Naive thymus-derived CD4-positive, alpha-beta T cell (primary cell): ENCODE measurements at regions not wholly inside any gene's neighbourhood (a gene's known extent, or its start where the extent isn't known, plus 50 kb on each side); places are given as distances from the start of the nearest gene placed in this dataset.

ENCODE experiments used
- ATAC-seq: fragments of 150-1000 bp; cut with Tn5 transposase; 2 replicates; pipeline ENCODE4 v1.10.0; 2021; ENCODE audit warnings: mild to moderate bottlenecking, moderate library complexity
- CTCF ChIA-PET: fragments of 350-600 bp; sonication (Branson Sonifier 250); formaldehyde crosslinking; loops from one replicate; lab custom pipeline; 2021; ENCODE audit warnings: antibody characterized with exemption; lab: Charles Lee
- POLR2A ChIA-PET: fragments of 350-600 bp; sonication (Branson Sonifier 250); formaldehyde crosslinking; loops from one replicate; lab custom pipeline; 2021; ENCODE audit warnings: antibody characterized with exemption, inconsistent platforms; lab: Charles Lee
- DNase-seq, 9 donors: peaks; one replicate each; pipeline versions ENCODE4 v3.0.0 to v3.0.0-alpha.2; 2020 to 2022; ENCODE audit warnings: mixed read lengths in 1 of 9
- H3K27ac ChIP-seq: one replicate; pipeline ENCODE4 v1.7.0; 2013; ENCODE audit warnings: mild to moderate bottlenecking, low read depth, low read length, moderate library complexity
- H3K27me3 ChIP-seq, 2 donors: one replicate each; pipeline ENCODE4 v1.7.0; 2013; ENCODE audit warnings: low read length in 2 of 2, mild to moderate bottlenecking in 2 of 2, moderate library complexity in 2 of 2; ENCODE audit not compliant: control insufficient read depth in 2 of 2, insufficient read depth in 2 of 2
- H3K36me3 ChIP-seq, 3 experiments: 1 replicate in 2 of 3; 2 replicates in 1 of 3; pipeline ENCODE4 v1.7.0; 2013; ENCODE audit warnings: low read length in 3 of 3, mild to moderate bottlenecking in 3 of 3, moderate library complexity in 1 of 3; ENCODE audit not compliant: insufficient read depth in 3 of 3, control insufficient read depth in 2 of 3
- H3K4me1 ChIP-seq, 2 donors: one replicate each; pipeline ENCODE4 v1.7.0; 2013; ENCODE audit warnings: low read length in 2 of 2, mild to moderate bottlenecking in 2 of 2, moderate library complexity in 1 of 2; ENCODE audit not compliant: control insufficient read depth in 2 of 2, insufficient read depth in 2 of 2
- H3K4me3 ChIP-seq: 2 replicates; pipeline ENCODE4 v1.7.0; 2013; ENCODE audit warnings: mild to moderate bottlenecking, low read length
- H3K9me3 ChIP-seq, 3 experiments: 1 replicate in 2 of 3; 2 replicates in 1 of 3; pipeline ENCODE4 v1.7.0; 2013; ENCODE audit warnings: low read length in 3 of 3; ENCODE audit not compliant: control insufficient read depth in 2 of 3
- H3K27ac Mint-ChIP-seq, 9 donors: one replicate each; pipeline ENCODE4 v1.8.0; 2020 to 2022; ENCODE audit warnings: mixed read lengths in 9 of 9, mild to moderate bottlenecking in 8 of 9, moderate library complexity in 5 of 9, inconsistent platforms in 2 of 9
- H3K27me3 Mint-ChIP-seq, 5 donors: one replicate each; pipeline ENCODE4 v1.8.0; 2021 to 2022; ENCODE audit warnings: mixed read lengths in 5 of 5, mild to moderate bottlenecking in 1 of 5
- H3K36me3 Mint-ChIP-seq, 5 donors: one replicate each; pipeline ENCODE4 v1.8.0; 2020 to 2022; ENCODE audit warnings: mixed read lengths in 5 of 5, mild to moderate bottlenecking in 3 of 5, inconsistent platforms in 1 of 5
- H3K4me1 Mint-ChIP-seq, 7 donors: one replicate each; pipeline ENCODE4 v1.8.0; 2020 to 2022; ENCODE audit warnings: mixed read lengths in 7 of 7, mild to moderate bottlenecking in 3 of 7, inconsistent platforms in 1 of 7
- H3K4me3 Mint-ChIP-seq, 10 donors: one replicate each; pipeline ENCODE4 v1.8.0; 2020 to 2022; ENCODE audit warnings: mild to moderate bottlenecking in 10 of 10, mixed read lengths in 10 of 10, moderate library complexity in 6 of 10, inconsistent platforms in 2 of 10
- H3K9me3 Mint-ChIP-seq, 11 donors: one replicate each; pipeline ENCODE4 v1.8.0; 2020 to 2022; ENCODE audit warnings: mixed read lengths in 11 of 11, mild to moderate bottlenecking in 4 of 11, inconsistent platforms in 1 of 11, moderate library complexity in 1 of 11
- intact Hi-C, 2 donors: fragments of 100-400 bp; cut with micrococcal nuclease; formaldehyde crosslinking; loops; one replicate each; pipeline ENCODE4 v1.15.1; 2023

DNA sequence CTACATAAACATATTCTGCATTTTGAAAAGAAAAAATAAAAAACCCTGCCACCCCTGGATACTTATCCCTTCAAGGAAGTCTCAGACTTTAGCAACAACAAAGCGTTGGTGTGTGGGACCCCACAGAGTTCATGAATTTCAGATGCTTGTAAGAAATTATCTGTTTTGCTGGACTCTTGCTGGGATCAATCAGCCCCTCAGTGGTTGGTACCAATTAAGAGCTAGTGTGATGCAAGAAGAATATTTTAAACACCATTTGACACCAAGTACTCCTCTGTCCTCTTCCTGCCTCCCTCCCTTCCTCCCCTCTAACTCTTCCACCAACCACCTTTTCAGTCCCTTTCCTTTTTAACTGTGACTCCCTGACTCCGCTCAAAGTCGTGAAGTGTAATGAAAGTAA lies 51.5 kb downstream of the SST start:
- H3K4me3 Mint-ChIP-seq = no peak overlapping the region
- ChIA-PET CTCF (no interaction called here), POLR2A (no interaction called here)
- H3K4me1 ChIP-seq = no peaks in the 10 kb centered on the region
- no peaks in the 10 kb centered on the region for H3K9me3 ChIP-seq
- peaks cover 0 to 5% (median 0%) of the 10 kb centered on the region in 7 donors for H3K4me1 Mint-ChIP-seq
- H3K36me3 Mint-ChIP-seq = no peaks in the 10 kb centered on the region
- ATAC-seq (no peak), DNase-seq (no peak)
- no peaks in the 10 kb centered on the region for H3K9me3 Mint-ChIP-seq
- no peaks in the 10 kb centered on the region for H3K27me3 ChIP-seq
- no peak overlapping the region for H3K27ac ChIP-seq
- peaks cover 0 to 27% (median 13%) of the 10 kb centered on the region in 5 donors for H3K27me3 Mint-ChIP-seq
- no peaks in the 10 kb centered on the region for H3K36me3 ChIP-seq
- H3K27ac Mint-ChIP-seq = no peak overlapping the region
- intact Hi-C loops = no loop called here
- H3K4me3 ChIP-seq = no peak overlapping the region

DNA sequence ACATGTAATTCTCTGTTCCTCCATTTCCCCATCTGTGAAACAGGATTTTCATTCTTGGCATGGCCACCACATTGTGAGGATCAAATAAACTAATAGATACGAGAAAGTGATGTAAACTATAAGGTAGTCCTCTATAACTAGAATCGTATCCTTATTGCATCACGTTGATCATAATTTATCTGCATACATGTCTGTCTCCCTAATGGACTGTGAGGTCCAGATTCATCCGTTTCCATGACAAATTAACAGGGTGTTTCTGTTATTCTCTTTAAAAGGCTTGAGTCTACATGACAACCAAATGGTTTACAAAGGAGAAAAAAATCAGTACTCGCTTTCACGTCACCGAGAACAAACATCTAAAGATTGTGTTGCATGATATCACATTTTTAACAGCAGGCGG lies 53.0 kb downstream of the SST start:
- Histone ChIP-seq H3K27ac (no peak overlapping the region), H3K4me1 (no peaks in the 10 kb centered on the region), H3K4me3 (no peak overlapping the region), H3K9me3 (no peaks in the 10 kb centered on the region), H3K36me3 (no peaks in the 10 kb centered on the region), H3K27me3 (no peaks in the 10 kb centered on the region)
- ChIA-PET CTCF (interaction anchor here (1.4 kb wide), 1 partner anchor 98 kb away, joined by 4 read pairs; no protein-coding TSS in a partner anchor), POLR2A (no interaction called here)
- intact Hi-C loops = no loop called here
- Mint-ChIP-seq H3K27me3 (peaks cover 0 to 23% (median 20%) of the 10 kb centered on the region in 5 donors), H3K36me3 (no peaks in the 10 kb centered on the region), H3K9me3 (no peaks in the 10 kb centered on the region), H3K4me3 (no peak overlapping the region), H3K4me1 (peaks cover 0 to 5% (median 0%) of the 10 kb centered on the region in 7 donors), H3K27ac (no peak overlapping the region)
- DNase-seq = no peak
- ATAC-seq = no peak

GRCh38 chr3:187616307-187616972 lies 53.8 kb downstream of the SST start:
- CTCF ChIA-PET = interaction anchor here (0.7 to 1.4 kb wide), 3 partner anchors 10 to 298 kb away, joined by 3 to 4 read pairs (median 3); no protein-coding TSS in a partner anchor

DNA sequence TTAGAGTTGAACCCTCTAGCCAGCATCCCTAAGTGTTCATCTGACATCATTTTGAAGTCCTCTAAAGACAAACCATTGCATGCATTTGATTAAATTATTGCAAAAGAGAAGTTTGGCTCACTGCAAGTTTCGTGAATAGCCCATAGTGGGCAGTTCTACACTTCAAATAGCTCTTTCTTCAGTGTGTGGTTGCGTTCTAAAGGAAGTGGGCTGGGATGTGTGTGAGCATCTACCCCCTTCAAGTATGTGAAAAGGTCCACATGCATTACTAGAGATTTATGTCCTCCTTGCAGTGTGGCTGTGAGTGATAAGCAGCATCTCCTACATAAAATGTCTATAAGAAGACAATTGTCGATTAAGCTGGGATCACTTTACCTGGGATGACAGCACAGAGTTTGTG lies 54.6 kb downstream of the SST start:
- Histone ChIP-seq H3K9me3 (no peaks in the 10 kb centered on the region), H3K27ac (no peak overlapping the region), H3K27me3 (no peaks in the 10 kb centered on the region), H3K36me3 (no peaks in the 10 kb centered on the region), H3K4me3 (no peak overlapping the region), H3K4me1 (no peaks in the 10 kb centered on the region)
- H3K4me1 Mint-ChIP-seq = peaks cover 0 to 5% (median 0%) of the 10 kb centered on the region in 7 donors
- peaks cover 7 to 29% (median 22%) of the 10 kb centered on the region in 5 donors for H3K27me3 Mint-ChIP-seq
- ChIA-PET CTCF (interaction anchor here (0.7 to 1.4 kb wide), 3 partner anchors 10 to 99 kb away, joined by 3 to 4 read pairs (median 4); no protein-coding TSS in a partner anchor), POLR2A (interaction anchor here (0.6 kb wide), 1 partner anchor 11 kb away, joined by 3 read pairs; no protein-coding TSS in a partner anchor)
- H3K4me3 Mint-ChIP-seq = no peak overlapping the region
- no peaks in the 10 kb centered on the region for H3K36me3 Mint-ChIP-seq
- no peak overlapping the region for H3K27ac Mint-ChIP-seq
- intact Hi-C loops = loop anchor here (1.0 kb wide), 3 partner anchors 64 to 296 kb away; no protein-coding TSS in a partner anchor
- H3K9me3 Mint-ChIP-seq = peaks cover 0 to under 1% (median 0%) of the 10 kb centered on the region in 11 donors
- ATAC-seq = peak; percentile 53
- DNase-seq = no peak

More at GRCh38 chr3:187616307-187616972, 53.8 kb downstream of the SST start:
- Histone ChIP-seq H3K4me1 (no peaks in the 10 kb centered on the region), H3K4me3 (no peak overlapping the region), H3K27me3 (no peaks in the 10 kb centered on the region), H3K36me3 (no peaks in the 10 kb centered on the region), H3K27ac (no peak overlapping the region), H3K9me3 (no peaks in the 10 kb centered on the region)
- Mint-ChIP-seq H3K27ac (no peak overlapping the region), H3K4me3 (no peak overlapping the region), H3K9me3 (no peaks in the 10 kb centered on the region), H3K4me1 (peaks cover 0 to 5% (median 0%) of the 10 kb centered on the region in 7 donors), H3K36me3 (no peaks in the 10 kb centered on the region), H3K27me3 (peaks cover 0 to 26% (median 18%) of the 10 kb centered on the region in 5 donors)
- ATAC-seq (peak; percentile 79), DNase-seq (peak in 8 of 9 donors; percentile 3 to 44 (median 33))
- intact Hi-C loops = loop anchor here (1.0 kb wide), 3 partner anchors 63 to 297 kb away; no protein-coding TSS in a partner anchor
- POLR2A ChIA-PET = interaction anchor here (0.6 kb wide), 2 partner anchors 10 to 1024 kb away, joined by 3 read pairs; no protein-coding TSS in a partner anchor

DNA sequence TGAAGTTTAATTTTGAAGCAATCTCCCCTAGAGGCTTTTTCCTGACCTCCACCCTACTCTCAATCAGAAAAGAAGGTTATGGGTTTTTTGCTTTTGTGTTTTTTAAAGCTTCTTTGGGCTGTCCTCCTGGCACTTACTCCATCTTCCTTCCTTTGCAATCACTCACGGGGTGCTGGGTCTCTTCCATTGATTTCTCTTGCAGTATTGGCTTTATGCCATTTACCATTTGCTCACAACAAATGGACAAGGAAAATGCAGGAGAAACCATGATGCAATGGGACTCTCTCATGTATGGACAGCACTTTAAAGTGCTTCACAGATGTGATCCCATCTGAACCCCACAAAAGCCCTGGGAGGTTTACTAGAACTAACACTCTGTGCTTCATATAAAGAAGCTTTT lies 57.5 kb downstream of the SST start:
- Mint-ChIP-seq H3K27ac (no peak overlapping the region), H3K4me3 (no peak overlapping the region), H3K27me3 (peaks cover 29 to 52% (median 43%) of the 10 kb centered on the region in 5 donors), H3K4me1 (peaks cover 0 to 5% (median 0%) of the 10 kb centered on the region in 7 donors), H3K36me3 (no peaks in the 10 kb centered on the region), H3K9me3 (peaks cover 0 to 3% (median 0%) of the 10 kb centered on the region in 11 donors)
- DNase-seq (no peak), ATAC-seq (no peak)
- no peaks in the 10 kb centered on the region for H3K4me1 ChIP-seq
- no peak overlapping the region for H3K4me3 ChIP-seq
- H3K36me3 ChIP-seq = no peaks in the 10 kb centered on the region
- peaks cover 0 to 11% of the 10 kb centered on the region in 2 donors for H3K27me3 ChIP-seq
- ChIA-PET CTCF (interaction anchor here (0.8 kb wide), 1 partner anchor 8 kb away, joined by 3 read pairs; no protein-coding TSS in a partner anchor), POLR2A (no interaction called here)
- H3K27ac ChIP-seq = no peak overlapping the region
- H3K9me3 ChIP-seq = no peaks in the 10 kb centered on the region
- intact Hi-C loops = no loop called here

- POLR2A ChIA-PET = no interaction called here
- H3K36me3 Mint-ChIP-seq = no peaks in the 10 kb centered on the region
- Histone ChIP-seq H3K9me3 (no peaks in the 10 kb centered on the region), H3K27me3 (peaks cover 0 to 11% of the 10 kb centered on the region in 2 donors), H3K4me3 (no peak overlapping the region), H3K36me3 (no peaks in the 10 kb centered on the region), H3K4me1 (no peaks in the 10 kb centered on the region), H3K27ac (no peak overlapping the region)
- CTCF ChIA-PET = no interaction called here
- no peak overlapping the region for H3K27ac Mint-ChIP-seq
- H3K4me3 Mint-ChIP-seq = no peak overlapping the region
- H3K9me3 Mint-ChIP-seq = peaks cover 0 to 3% (median 0%) of the 10 kb centered on the region in 11 donors
- ATAC-seq = no peak
- intact Hi-C loops = no loop called here
- H3K27me3 Mint-ChIP-seq = peaks cover 41 to 66% (median 55%) of the 10 kb centered on the region in 5 donors
- no peak for DNase-seq
- H3K4me1 Mint-ChIP-seq = peaks cover 0 to 1% (median 0%) of the 10 kb centered on the region in 7 donors
Observed at GRCh38 chr3:187610981-187611511, 59.1 kb downstream of the SST start.
